ENCODE measurements at regions not wholly inside any gene's neighbourhood (a gene's known extent, or its start where the extent isn't known, plus 50 kb on each side); places are given as distances from the start of the nearest gene placed in this dataset.
"Not testable (repeated sequence)": the region's sequence is repeated elsewhere in the genome, so short reads cannot be mapped to it uniquely, and the experiment has no call there.

DNA sequence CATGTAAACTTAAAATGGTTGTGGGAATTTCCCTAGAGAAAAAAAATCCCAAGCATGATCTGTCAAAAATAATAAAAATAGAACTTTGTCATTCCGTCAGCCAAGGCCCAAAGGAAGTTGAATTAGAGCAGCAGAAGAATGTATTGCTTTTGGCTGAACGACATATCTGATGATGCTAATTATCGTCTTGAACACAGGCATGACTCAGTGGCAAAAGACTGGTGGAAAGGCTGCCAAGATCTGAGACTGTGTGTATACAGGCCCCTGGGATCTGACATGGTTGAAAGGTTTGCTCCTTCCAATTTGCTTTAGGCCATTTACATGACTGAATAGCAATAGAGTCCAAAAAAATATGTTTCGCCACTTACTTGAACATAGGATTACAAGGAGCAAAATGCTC lies 1057.1 kb upstream of the CRIM1 start:
- no peak for DNase-seq (ENCODE audit: low read depth)

DNA sequence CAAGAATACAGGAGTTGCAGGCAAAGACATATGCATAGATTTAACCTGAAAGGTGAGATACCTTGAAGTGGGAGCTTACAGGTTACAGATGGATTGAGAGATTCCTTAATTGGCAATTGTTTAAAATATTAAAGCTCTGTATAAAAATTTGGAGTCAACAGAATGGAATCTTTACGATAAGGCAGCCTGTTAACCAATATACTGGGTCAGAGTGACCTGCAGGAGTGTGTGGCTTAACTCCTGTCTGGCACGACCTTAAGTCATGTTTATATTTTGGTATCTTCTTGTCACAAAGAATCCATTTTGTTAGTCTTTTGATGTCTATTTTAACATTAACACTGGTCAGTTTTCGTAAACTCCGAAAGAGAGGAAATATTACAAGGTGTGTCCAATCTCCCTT lies 1058.2 kb upstream of the CRIM1 start:
- DNase-seq (ENCODE audit: low read depth): no peak

DNA sequence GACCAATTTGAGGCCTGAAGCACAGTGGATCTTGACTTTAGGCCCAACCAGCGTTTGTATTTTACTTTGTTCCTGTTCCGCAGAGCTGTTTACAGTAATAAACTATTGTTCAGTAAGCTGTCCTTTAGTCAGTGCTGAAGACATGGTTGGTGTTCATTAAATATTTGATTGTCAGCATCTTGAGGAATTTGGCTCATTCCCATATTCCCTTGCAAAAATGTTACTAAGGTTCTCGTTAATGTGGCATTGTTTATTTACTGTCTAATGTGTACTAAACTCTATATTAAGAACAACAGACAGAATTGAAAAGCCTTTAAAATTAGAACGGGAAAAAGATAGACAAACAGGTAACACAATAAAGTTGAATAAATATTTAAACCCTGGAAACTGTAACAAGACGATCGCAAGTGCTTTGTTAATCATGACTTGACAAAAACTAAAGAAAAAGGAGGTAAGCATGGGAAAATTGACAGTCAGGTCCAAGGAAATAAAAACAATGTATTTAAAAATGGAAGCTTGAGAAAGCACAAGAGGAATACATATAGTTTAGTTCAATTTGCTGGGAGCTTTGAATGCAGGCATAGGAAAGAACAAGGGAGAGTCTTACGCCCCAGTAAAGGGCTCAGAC lies 1060.8 kb upstream of the CRIM1 start:
- no peak for DNase-seq (ENCODE audit: low read depth)

- no peak for DNase-seq (ENCODE audit: low read depth)
Measured at GRCh38 chr2:35293261-35293660, 1062.3 kb upstream of the CRIM1 start.

- DNase-seq (ENCODE audit: low read depth): no peak
Measured at GRCh38 chr2:35292199-35292598, 1063.4 kb upstream of the CRIM1 start.

DNA sequence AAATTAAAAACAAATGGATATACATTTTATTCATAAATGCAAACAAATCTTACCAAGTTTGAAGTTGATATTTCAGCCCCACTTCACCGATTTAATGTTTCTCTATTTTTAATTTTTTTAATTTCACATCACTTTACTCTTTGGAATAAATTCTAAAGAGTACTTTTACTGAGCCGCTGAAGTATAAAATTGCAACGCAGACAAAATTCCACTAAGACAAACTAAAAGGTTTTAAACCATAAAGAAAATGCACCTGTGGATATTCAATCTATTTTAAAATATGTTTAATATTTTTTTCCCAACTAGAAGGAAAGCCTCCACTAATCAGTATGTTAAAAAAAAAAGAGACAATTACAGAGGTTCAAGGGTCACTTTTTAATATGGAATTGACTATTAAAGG lies 1073.9 kb upstream of the CRIM1 start:
- DNase-seq (ENCODE audit: low read depth): no peak

- DNase-seq (ENCODE audit: low read depth): no peak
Measured at GRCh38 chr2:35255826-35256225, 1099.8 kb upstream of the CRIM1 start.

DNA sequence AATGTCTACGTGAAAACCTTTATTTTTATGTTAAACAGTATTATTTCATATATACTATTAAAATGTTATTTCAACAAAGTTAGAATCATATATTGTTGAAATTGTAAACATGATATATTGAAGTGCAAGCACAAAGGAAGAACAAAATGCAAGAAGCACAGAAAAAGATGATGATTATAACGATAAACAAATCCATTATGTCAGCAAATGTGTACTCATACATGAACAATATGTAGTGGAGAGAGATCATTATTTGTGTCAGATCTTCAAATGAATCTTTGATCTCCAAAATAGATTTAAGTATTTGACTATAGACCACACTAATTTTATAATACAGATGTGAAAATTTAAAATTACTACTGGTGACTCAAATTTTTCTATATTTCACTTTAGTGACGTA lies 1104.4 kb upstream of the CRIM1 start:
- no peak for DNase-seq (ENCODE audit: low read depth)

DNA sequence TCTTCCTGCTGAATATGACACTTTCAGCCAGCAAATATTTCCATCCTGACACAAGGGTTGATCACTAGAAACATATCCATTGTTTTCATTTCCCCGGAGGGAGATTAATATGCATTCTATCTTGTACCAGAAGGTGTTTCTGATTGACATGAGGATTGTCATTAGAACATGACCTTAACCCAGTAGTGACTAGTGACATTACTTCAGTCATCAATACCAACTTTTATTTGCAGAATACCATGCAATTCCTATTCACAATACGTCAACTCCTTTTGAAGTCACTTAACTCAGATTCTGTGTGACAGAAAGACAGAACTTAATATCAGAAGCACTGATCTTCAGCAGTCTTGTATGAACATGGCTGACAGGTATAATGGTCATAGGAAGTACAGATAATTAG lies 1108.9 kb upstream of the CRIM1 start:
- DNase-seq (ENCODE audit: low read depth): no peak

DNA sequence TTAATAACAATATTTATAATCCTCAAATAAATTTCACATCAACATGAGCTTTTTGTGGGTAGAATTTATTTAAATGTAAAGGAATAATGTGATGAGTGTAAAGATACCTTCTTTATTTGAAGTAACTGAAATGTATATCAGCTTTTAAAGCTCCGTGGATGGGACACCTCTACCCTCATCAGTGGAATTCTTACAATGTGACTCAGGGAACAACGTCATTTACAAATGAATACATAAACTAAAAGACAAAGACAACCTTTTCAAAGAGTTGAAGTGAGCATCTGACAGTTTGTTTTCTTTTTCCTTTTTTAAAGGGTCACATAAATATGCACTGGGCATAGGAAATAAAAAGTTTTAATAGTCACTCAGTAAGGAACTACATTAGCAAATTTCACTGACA lies 1127.0 kb upstream of the CRIM1 start:
- DNase-seq (ENCODE audit: low read depth): no peak

DNA sequence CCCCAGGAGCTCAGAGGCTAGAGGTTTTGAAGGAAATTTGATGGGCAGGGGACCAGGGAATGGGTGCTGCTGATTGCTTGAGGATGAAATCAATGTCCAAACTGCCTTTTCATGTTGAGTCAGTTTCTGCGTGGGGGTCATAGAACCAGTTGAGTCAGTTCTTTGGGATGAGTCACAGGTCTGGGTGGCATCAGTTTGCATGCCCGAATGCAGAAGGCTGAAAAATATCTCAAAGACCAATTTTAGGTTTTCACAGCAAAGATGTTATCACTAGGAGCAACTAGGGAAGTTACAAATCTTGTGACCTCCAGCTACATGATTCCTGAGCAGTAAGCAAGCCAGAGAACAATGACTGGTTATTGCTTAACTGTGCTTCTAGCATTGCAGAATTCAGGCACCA lies 1135.1 kb upstream of the CRIM1 start:
- DNase-seq (ENCODE audit: low read depth): no peak

- DNase-seq (ENCODE audit: low read depth): no peak
Measured at GRCh38 chr2:35204881-35205280, 1150.7 kb upstream of the CRIM1 start.

DNA sequence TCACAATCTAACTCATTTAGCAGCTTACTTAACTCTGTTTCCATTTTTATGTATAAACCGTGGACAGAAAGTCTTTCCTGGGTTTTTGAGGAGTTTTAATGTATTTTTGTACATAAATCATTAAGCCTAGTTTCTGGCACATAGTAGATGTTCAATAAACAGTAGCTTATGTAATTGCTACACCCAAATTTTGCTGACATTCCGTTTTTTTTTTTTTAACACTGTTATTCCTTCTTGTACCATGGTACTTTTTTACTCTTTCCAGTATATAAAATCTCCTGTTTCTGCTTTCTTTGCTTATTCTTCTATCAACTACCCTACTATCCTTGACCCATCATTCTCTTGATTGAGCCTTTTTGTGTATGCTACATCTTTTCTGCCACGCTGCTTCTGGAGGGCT lies 1151.3 kb upstream of the CRIM1 start:
- no peak for DNase-seq (ENCODE audit: low read depth)

DNA sequence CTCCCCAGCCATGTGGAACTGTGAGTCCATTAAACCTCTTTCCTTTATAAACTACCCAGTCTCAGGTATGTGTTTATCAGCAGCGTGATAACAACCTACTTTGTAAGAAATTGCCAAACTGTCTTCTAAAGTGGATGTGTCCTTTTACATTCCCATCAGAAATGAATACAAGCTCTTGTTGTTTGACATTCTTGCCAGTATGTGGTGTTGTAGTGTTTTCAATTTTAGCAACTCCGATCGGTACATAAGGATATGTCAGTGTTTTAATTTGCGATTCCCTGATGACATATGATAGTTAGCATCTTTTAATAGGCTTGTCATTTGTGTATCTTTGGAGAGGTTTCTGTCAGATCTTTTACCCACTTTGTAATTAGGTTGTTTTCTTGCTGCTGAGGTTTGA lies 1156.3 kb upstream of the CRIM1 start:
- no peak for DNase-seq (ENCODE audit: low read depth)

GRCh38 chr2:35185861-35186412 lies 1169.6 kb upstream of the CRIM1 start:
- no peak for DNase-seq (ENCODE audit: low read depth)

GRCh38 chr2:35184471-35184870 lies 1171.1 kb upstream of the CRIM1 start:
- no peak for DNase-seq (ENCODE audit: low read depth)

DNA sequence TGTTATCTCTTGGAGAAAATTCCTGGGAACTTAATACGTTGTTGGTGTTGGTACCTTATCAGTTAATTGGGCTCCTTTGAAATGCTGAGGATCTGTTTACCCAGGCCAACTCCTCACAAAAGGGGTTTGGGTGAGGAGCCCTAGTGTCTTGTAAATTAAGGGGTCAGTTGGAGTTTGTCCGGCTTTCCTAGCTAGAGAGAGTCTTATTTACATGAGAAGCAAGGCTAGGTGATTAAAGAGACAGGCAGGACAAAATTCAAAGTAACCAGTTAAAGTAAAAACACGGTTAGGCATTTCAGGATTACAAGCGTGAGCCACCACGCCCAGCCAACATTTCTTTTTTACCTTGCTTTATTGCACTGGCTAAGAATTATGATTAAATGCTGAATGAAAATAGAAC lies 1178.9 kb upstream of the CRIM1 start:
- DNase-seq (ENCODE audit: low read depth): not testable (repeated sequence)

- DNase-seq (ENCODE audit: low read depth): no peak
Measured at GRCh38 chr2:35174845-35175244, 1180.7 kb upstream of the CRIM1 start.

DNA sequence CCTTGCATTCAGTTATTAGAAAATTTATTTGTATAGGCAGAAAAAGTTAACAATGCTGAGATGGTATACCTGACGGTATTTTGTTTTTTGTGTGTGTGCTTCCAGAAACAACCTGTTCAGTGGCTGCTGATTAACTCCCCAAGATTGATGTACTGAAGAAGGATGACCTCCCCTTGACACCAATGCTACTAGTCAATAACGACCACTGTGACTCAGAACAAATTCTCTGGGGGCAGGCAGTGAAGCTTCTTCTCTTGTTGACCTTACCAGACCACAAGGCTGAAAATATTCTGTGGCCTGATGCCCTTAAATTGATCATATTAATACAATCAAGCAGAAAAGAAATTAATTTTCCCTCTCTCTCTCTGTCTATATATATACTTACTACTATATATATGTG lies 1182.9 kb upstream of the CRIM1 start:
- DNase-seq (ENCODE audit: low read depth): no peak

DNA sequence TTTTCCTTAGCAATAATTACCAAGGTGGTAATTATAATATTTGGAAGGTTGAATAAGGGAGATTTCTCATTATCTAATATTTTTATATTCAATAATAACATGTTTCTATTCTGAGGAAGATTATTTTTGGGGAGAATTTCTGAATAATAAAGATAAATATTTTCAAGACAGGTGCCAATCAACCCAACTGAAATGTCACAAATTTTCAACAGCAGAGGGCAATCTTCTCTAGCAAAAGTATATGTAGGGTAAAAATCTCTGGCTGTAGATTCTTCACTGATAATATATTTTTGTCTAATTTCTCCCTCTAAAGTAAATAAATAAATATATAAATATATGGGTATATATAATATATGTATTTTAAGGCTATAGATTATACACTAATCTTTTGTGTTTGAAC lies 1187.2 kb upstream of the CRIM1 start:
- no peak for DNase-seq (ENCODE audit: low read depth)

DNA sequence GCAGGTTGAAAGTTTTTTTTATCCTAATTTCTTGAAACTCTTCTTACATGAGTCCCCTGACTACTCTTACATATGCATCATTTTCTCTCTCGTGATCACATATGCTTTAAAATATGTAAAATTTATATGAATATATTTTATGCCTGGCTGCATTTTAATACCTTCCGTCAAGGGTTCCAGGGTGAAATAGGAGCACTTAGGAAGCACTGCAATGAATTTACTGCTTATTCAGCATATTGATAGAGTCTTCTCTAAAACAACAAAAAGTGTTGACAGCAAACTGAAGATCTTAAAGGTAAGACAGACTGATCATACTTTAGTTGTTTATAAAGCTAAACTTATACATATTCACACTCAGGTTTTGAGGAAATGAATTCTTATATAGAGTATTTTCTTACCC lies 1191.6 kb upstream of the CRIM1 start:
- no peak for DNase-seq (ENCODE audit: low read depth)

- no peak for DNase-seq (ENCODE audit: low read depth)
Measured at GRCh38 chr2:35160871-35161270, 1194.7 kb upstream of the CRIM1 start.

GRCh38 chr2:35125871-35126270 lies 1229.7 kb upstream of the CRIM1 start:
- no peak for DNase-seq (ENCODE audit: low read depth)

GRCh38 chr2:35125278-35125677 lies 1230.3 kb upstream of the CRIM1 start:
- no peak for DNase-seq (ENCODE audit: low read depth)

DNA sequence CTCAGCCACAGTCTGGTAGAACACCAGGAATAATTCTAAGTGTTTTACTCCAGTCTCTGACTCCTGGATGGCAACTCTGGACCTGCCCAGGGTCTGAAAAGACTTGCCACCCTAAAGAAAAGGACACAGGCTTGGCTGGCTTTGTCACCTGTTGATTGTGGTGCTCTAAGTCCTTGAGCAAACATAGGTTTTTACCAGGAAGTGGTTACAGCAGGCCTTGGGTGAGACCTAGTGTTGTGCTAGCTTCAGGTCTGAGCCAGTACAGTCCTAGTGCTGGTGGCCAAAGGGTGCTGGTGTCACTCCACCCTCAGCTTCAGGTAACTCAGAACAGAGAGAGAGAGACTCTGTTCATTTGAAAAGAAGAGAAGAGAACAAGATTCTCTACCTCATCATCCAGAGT lies 1239.4 kb upstream of the CRIM1 start:
- no peak for DNase-seq (ENCODE audit: low read depth)

All from stimulated activated CD8-positive, alpha-beta memory T cell treated with anti-CD3 and anti-CD28 coated beads, Interleukin-7, amount 100 ng/mL, for 24 hours (primary cell).